SK-N-SH (cell line): ENCODE measurements at regions not wholly inside any gene's neighbourhood (a gene's known extent, or its start where the extent isn't known, plus 50 kb on each side); places are given as distances from the start of the nearest gene placed in this dataset.

Source experiments
- CTCF ChIA-PET: fragments of 300-600, 350-600 bp; formaldehyde crosslinking; extraction: SDS; loops from one replicate; lab custom pipeline; 2021; lab: Yijun Ruan, JAX
- POLR2A ChIA-PET: fragments of 350-600 bp; sonication (Branson Sonifier 250); formaldehyde crosslinking; extraction: SDS; loops from one replicate; lab custom pipeline; 2020; ENCODE audit warnings: antibody characterized with exemption, inconsistent platforms; lab: Yijun Ruan, JAX
- DNase-seq: peaks from one replicate; pipeline ENCODE4 v3.0.0; 2012
- H2AFZ ChIP-seq: fragments of 200-600 bp; sonication (generic); 2 replicates; pipeline ENCODE4 v1.8.1; 2016; ENCODE audit warnings: antibody characterized with exemption, mild to moderate bottlenecking, low read depth
- H3F3A ChIP-seq: fragments of 200-600 bp; sonication (generic); replicated peaks from 2 replicates; pipeline ENCODE3; 2016; ENCODE audit warnings: antibody characterized with exemption, mild to moderate bottlenecking; ENCODE audit not compliant: insufficient read depth
- H3K27ac ChIP-seq, 2 experiments: fragments of 200-500 bp in 1 of 2; fragments of 200-600 bp in 1 of 2; sonication (Bioruptor generic) in 1 of 2; sonication (generic), shearing (Covaris generic) in 1 of 2; 2 replicates each; pipeline versions ENCODE4 v1.5.1 to v1.6.1; 2014 to 2016; ENCODE audit warnings: low read depth in 2 of 2, inconsistent platforms in 1 of 2, low read length in 1 of 2, mild to moderate bottlenecking in 1 of 2, mixed read lengths in 1 of 2
- H3K27me3 ChIP-seq: fragments of 200-600 bp; sonication (generic), shearing (Covaris generic); 2 replicates; pipeline ENCODE4 v1.6.1; 2016; ENCODE audit warnings: mixed run types; ENCODE audit not compliant: insufficient read depth
- H3K36me3 ChIP-seq, 2 experiments: fragments of 200-500 bp in 1 of 2; fragments of 200-600 bp in 1 of 2; sonication (Bioruptor generic) in 1 of 2; sonication (generic) in 1 of 2; replicated peaks in 1 of 2; 2 replicates each; pipeline versions ENCODE3 to v1.5.1; 2014 to 2016; ENCODE audit warnings: low read length in 1 of 2, mild to moderate bottlenecking in 1 of 2; ENCODE audit not compliant: insufficient read depth in 2 of 2, control insufficient read depth in 1 of 2
- H3K4me1 ChIP-seq, 2 experiments: fragments of 200-500 bp in 1 of 2; fragments of 200-600 bp in 1 of 2; sonication (Bioruptor generic) in 1 of 2; sonication (generic), shearing (Covaris generic) in 1 of 2; 2 replicates each; pipeline versions ENCODE4 v1.5.1 to v1.6.1; 2014 to 2016; ENCODE audit warnings: low read depth in 1 of 2, low read length in 1 of 2, mixed run types in 1 of 2; ENCODE audit not compliant: insufficient read depth in 2 of 2, control insufficient read depth in 1 of 2
- H3K4me2 ChIP-seq: fragments of 200-600 bp; sonication (generic), shearing (Covaris generic); 2 replicates; pipeline ENCODE4 v1.6.1; 2017; ENCODE audit warnings: mixed run types
- H3K4me3 ChIP-seq, 2 experiments: fragments of 200-500 bp in 1 of 2; fragments of 200-600 bp in 1 of 2; sonication (Bioruptor generic) in 1 of 2; sonication (generic), shearing (Covaris generic) in 1 of 2; 2 replicates each; pipeline versions ENCODE4 v1.5.1 to v1.8.1; 2014 to 2016; ENCODE audit warnings: low read depth in 2 of 2, inconsistent platforms in 1 of 2, low read length in 1 of 2, mild to moderate bottlenecking in 1 of 2, mixed read lengths in 1 of 2, moderate library complexity in 1 of 2
- H3K79me2 ChIP-seq: fragments of 200-600 bp; sonication (generic); 2 replicates; pipeline ENCODE4 v1.8.1; 2017; ENCODE audit warnings: mild to moderate bottlenecking; ENCODE audit not compliant: insufficient read depth
- H3K9ac ChIP-seq: fragments of 200-600 bp; sonication (generic); 2 replicates; pipeline ENCODE4 v1.6.1; 2017; ENCODE audit warnings: mixed run types
- H3K9me2 ChIP-seq: fragments of 200-600 bp; sonication (generic); 2 replicates; pipeline ENCODE4 v1.6.1; 2017; ENCODE audit warnings: mixed run types
- H3K9me3 ChIP-seq: fragments of 200-600 bp; sonication (generic); 2 replicates; pipeline ENCODE4 v1.6.1; 2017; ENCODE audit warnings: mixed run types, mild to moderate bottlenecking, moderate library complexity
- H4K20me1 ChIP-seq: fragments of 200-600 bp; sonication (generic); 2 replicates; pipeline ENCODE4 v1.6.1; 2017; ENCODE audit warnings: mild to moderate bottlenecking, mixed run types; ENCODE audit not compliant: insufficient read depth
- EP300 ChIP-seq, 2 experiments: IDR thresholded peaks; 2 replicates each; pipeline versions ENCODE4 v1.4.0 to v1.6.1; 2012; ENCODE audit warnings: borderline replicate concordance in 1 of 2, low read depth in 1 of 2, low read length in 1 of 2
- FOSL2 ChIP-seq: IDR thresholded peaks from 2 replicates; pipeline ENCODE4 v1.4.0; 2012; ENCODE audit warnings: low read depth, mild to moderate bottlenecking, moderate library complexity, borderline replicate concordance
- GABPA ChIP-seq: IDR thresholded peaks from 2 replicates; pipeline ENCODE4 v1.4.0; 2012; ENCODE audit warnings: low read depth, mild to moderate bottlenecking
- GATA2 ChIP-seq: sonication (generic); formaldehyde crosslinking; IDR thresholded peaks from 2 replicates; pipeline ENCODE4 v1.5.0; 2020; ENCODE audit warnings: mild to moderate bottlenecking, missing genetic modification reagents
- RAD21 ChIP-seq: IDR thresholded peaks from 2 replicates; pipeline ENCODE4 v1.6.1; 2012; ENCODE audit warnings: mild to moderate bottlenecking, low read length
- SIN3A ChIP-seq: IDR thresholded peaks from 2 replicates; pipeline ENCODE4 v1.6.1; 2012; ENCODE audit warnings: low read depth, mild to moderate bottlenecking, low read length, moderate library complexity, borderline replicate concordance
- whole genome bisulfite sequencing: methylation state at CpG from one replicate; pipeline ENCODE4 v1.1.6; 2017; ENCODE audit warnings: low lambda C conversion rate; 5-methylcytosine and 5-hydroxymethylcytosine counted together
- small RNA-seq, 7 experiments: library from RNA; depleted of rRNA; stranded (forward); fragments of <200 nt; gene quantifications; one replicate each; pipeline ENCODE3, GENCODE V24; 2012

GRCh38 chr2:78963881-78964280 lies 61.6 kb upstream of the REG3G start:
- no peak for TF ChIP-seq FOSL2
- TF ChIP-seq, all 33 proteins: peak for 0
- DNase-seq, result no peak
- Histone ChIP-seq H3K4me2 (no peak overlapping the region), H3K4me3 (no peak overlapping the region), H3K36me3 (no peaks in the 10 kb centered on the region), H3K9me2 (no peaks in the 10 kb centered on the region), H3K27me3 (no peaks in the 10 kb centered on the region), H4K20me1 (no peaks in the 10 kb centered on the region), H3K27ac (no peak overlapping the region), H3K9me3 (no peaks in the 10 kb centered on the region), H3K79me2 (no peaks in the 10 kb centered on the region), H3F3A (no peaks in the 10 kb centered on the region), H2AFZ (no peak overlapping the region), H3K4me1 (no peaks in the 10 kb centered on the region; a peak in 1 of 4 replicates), H3K9ac (no peak overlapping the region)
- ChIA-PET CTCF (no interaction called here), POLR2A (no interaction called here)
- WGBS, result 30% methylated on average over 2 of the region's 2 CpGs

GRCh38 chr2:78967294-78967693 lies 58.2 kb upstream of the REG3G start:
- Histone ChIP-seq H3K27ac (no peak overlapping the region), H3K4me2 (no peak overlapping the region), H3K9me3 (no peaks in the 10 kb centered on the region), H3K36me3 (no peaks in the 10 kb centered on the region), H3K9ac (no peak overlapping the region), H4K20me1 (no peaks in the 10 kb centered on the region), H3K9me2 (no peaks in the 10 kb centered on the region), H3K79me2 (no peaks in the 10 kb centered on the region), H3K4me1 (no peaks in the 10 kb centered on the region; a peak in 1 of 4 replicates), H3K4me3 (no peak overlapping the region), H3F3A (no peaks in the 10 kb centered on the region)
- WGBS, result 23% methylated on average over 4 of the region's 4 CpGs
- POLR2A ChIA-PET, result no interaction called here
- CTCF ChIA-PET, result no interaction called here
- no peak for TF ChIP-seq SIN3A
- TF ChIP-seq, all 33 proteins: peak for 0
- no peaks in the 10 kb centered on the region for H3K27me3 ChIP-seq
- H2AFZ ChIP-seq, result no peak overlapping the region
- no peak for DNase-seq

- H4K20me1 ChIP-seq, result no peaks in the 10 kb centered on the region
- peak in 1 of 2 experiments; percentile 69; a peak in 2 of 4 replicates for TF ChIP-seq EP300 (IDR thresholded peaks at IDR 0.05; ENCODE audit: borderline replicate concordance in 1 of 2, low read depth in 1 of 2, low read length in 1 of 2)
- TF ChIP-seq GATA2 (CRISPR knock-in tag), result peak; percentile 68
- 0 out of 2 replicates have a peak, but pooled peaks have one; percentile 5 for TF ChIP-seq RAD21
- no peak for TF ChIP-seq GABPA
- H3K9me2 ChIP-seq, result no peaks in the 10 kb centered on the region
- H3K27ac ChIP-seq, result peak overlapping the region in 1 of 2 experiments; percentile 69; a peak in 1 of 4 replicates
- H2AFZ ChIP-seq, result no peak overlapping the region
- no peaks in the 10 kb centered on the region for H3K79me2 ChIP-seq
- H3K4me2 ChIP-seq, result no peak overlapping the region
- ChIA-PET POLR2A (interaction anchor here (0.7 kb wide), 1 partner anchor 546 kb away, joined by 3 read pairs; no protein-coding TSS in a partner anchor), CTCF (no interaction called here)
- H3K36me3 ChIP-seq, result no peaks in the 10 kb centered on the region
- no peaks in the 10 kb centered on the region for H3K27me3 ChIP-seq
- H3K4me3 ChIP-seq, result no peak overlapping the region
- no peak overlapping the region for H3K9ac ChIP-seq
- H3K9me3 ChIP-seq, result 0 out of 2 replicates have a peak, but pooled peaks cover 5% of the 10 kb centered on the region
- 10% methylated on average over 3 of the region's 3 CpGs for WGBS
- DNase-seq, result peak; percentile 42
- no peaks in the 10 kb centered on the region for H3F3A ChIP-seq
- H3K4me1 ChIP-seq, result no peaks in the 10 kb centered on the region; a peak in 1 of 4 replicates
Observed at GRCh38 chr2:78973630-78974029, 51.9 kb upstream of the REG3G start.

Small RNAs in the stretch of these regions (small RNA-seq; reads per million reads assigned to genes)
- gene RNU6-812P (0 reads per million in 7 experiments), gene RNU6-827P (0 reads per million in 7 experiments)
